ENCODE measurements at regions not wholly inside any gene's neighbourhood (a gene's known extent, or its start where the extent isn't known, plus 50 kb on each side); places are given as distances from the start of the nearest gene placed in this dataset.
A peak's percentile ranks its signal among the peaks of the same experiment; 100 is the strongest.

DNA sequence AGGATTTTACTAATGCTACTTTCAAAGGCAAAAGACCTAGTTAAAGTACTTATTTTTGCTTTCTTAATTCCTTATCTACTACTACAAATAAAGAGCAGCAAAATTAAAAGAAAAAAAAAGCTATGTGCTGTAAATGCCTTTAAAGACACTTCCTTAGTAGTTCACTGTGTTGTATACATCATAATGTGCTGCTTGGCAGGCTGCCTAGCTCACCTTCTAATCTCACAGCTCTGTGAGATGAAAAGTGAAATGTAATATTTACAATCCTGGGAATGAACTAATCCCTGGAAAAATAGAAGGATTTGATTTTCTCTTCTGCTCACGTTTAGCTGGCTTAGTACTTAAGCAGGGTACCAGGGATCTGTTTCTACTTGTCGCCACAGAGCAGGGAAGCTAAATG lies 184.4 kb upstream of the ALG10B start:
- no peak overlapping the region for H2BK12ac ChIP-seq (ENCODE audit: low read length in 2 of 2)
- no peak overlapping the region for H3K27ac ChIP-seq (ENCODE audit: low read length, poor library complexity, severe bottlenecking)
- H3K18ac ChIP-seq (ENCODE audit: low read depth in 1 of 2, low read length in 2 of 2), result no peak overlapping the region
- H2AFZ ChIP-seq (ENCODE audit: low read depth, low read length), result no peak overlapping the region
- no peaks in the 10 kb centered on the region for H3K9me3 ChIP-seq (ENCODE audit: control insufficient read depth, low read length)
- H3K4me3 ChIP-seq (ENCODE audit: insufficient read depth in 1 of 2, low read depth in 1 of 2, low read length in 2 of 2), result no peak overlapping the region
- H2BK120ac ChIP-seq (ENCODE audit: low read depth, low read length), result no peak overlapping the region
- H3K4ac ChIP-seq (ENCODE audit: low read depth in 1 of 2, low read length in 2 of 2), result no peak overlapping the region
- H4K8ac ChIP-seq (ENCODE audit: low read length), result no peak overlapping the region
- WGBS, result 24% methylated on average over 2 of the region's 2 CpGs
- no peak overlapping the region for H3K9ac ChIP-seq (ENCODE audit: low read length)
- no peak overlapping the region for H2BK15ac ChIP-seq (ENCODE audit: low read depth, poor library complexity, severe bottlenecking)
- no peaks in the 10 kb centered on the region for H3K36me3 ChIP-seq (ENCODE audit: control insufficient read depth in 1 of 2, insufficient read depth in 2 of 2, low read depth in 1 of 2, low read length in 2 of 2)
- H2AK5ac ChIP-seq (ENCODE audit: low read length, severe bottlenecking), result no peak overlapping the region
- DNase-seq, result no peak
- no peak overlapping the region for H4K91ac ChIP-seq (ENCODE audit: low read length)
- H3K4me2 ChIP-seq (ENCODE audit: low read length, poor library complexity, severe bottlenecking), result no peak overlapping the region
- H3K27me3 ChIP-seq (ENCODE audit: control insufficient read depth in 1 of 2, insufficient read depth in 1 of 2, low read length in 2 of 2), result no peaks in the 10 kb centered on the region
- H3K79me1 ChIP-seq (replicated peaks; ENCODE audit: low read length, poor library complexity, severe bottlenecking), result no peaks in the 10 kb centered on the region
- no peaks in the 10 kb centered on the region for H3K4me1 ChIP-seq (ENCODE audit: control insufficient read depth, insufficient read depth, low read depth, low read length)
- no peak overlapping the region for H2BK5ac ChIP-seq (ENCODE audit: low read depth, low read length, poor library complexity, severe bottlenecking)
- no peak overlapping the region for H3K23ac ChIP-seq (ENCODE audit: low read length in 2 of 2)
- H3K14ac ChIP-seq (ENCODE audit: low read length in 2 of 2), result no peak overlapping the region

DNA sequence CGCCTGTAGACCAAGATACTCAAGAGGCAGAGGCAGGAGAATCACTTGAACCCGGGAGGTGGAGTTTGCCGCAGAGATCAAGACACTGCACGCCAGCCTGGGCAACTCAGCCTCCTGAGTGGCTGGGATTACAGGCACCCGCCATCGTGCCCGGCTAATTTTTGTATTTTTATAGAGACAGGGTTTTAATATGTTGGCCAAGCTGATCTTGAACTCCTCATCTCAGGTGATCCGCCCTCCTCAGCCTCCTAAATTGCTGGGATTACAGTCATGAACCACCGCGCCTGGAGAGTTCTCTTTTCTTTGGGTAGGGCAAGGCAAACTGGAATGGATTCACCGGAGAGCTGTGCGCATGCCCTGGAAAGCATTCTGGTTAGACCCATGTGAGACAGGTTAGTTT lies 179.3 kb upstream of the ALG10B start:
- Histone ChIP-seq H3K23ac (ENCODE audit: low read length in 2 of 2) (no peak overlapping the region), H3K9me3 (ENCODE audit: control insufficient read depth, low read length) (no peaks in the 10 kb centered on the region), H2AK5ac (ENCODE audit: low read length, severe bottlenecking) (no peak overlapping the region), H3K4me2 (ENCODE audit: low read length, poor library complexity, severe bottlenecking) (no peak overlapping the region), H3K27ac (ENCODE audit: low read length, poor library complexity, severe bottlenecking) (no peak overlapping the region), H2BK5ac (ENCODE audit: low read depth, low read length, poor library complexity, severe bottlenecking) (no peak overlapping the region), H2BK12ac (ENCODE audit: low read length in 2 of 2) (no peak overlapping the region), H3K4me1 (ENCODE audit: control insufficient read depth, insufficient read depth, low read depth, low read length) (peaks cover 3% of the 10 kb centered on the region), H3K36me3 (ENCODE audit: control insufficient read depth in 1 of 2, insufficient read depth in 2 of 2, low read depth in 1 of 2, low read length in 2 of 2) (no peaks in the 10 kb centered on the region), H3K18ac (ENCODE audit: low read depth in 1 of 2, low read length in 2 of 2) (no peak overlapping the region), H3K4ac (ENCODE audit: low read depth in 1 of 2, low read length in 2 of 2) (no peak overlapping the region), H3K4me3 (ENCODE audit: insufficient read depth in 1 of 2, low read depth in 1 of 2, low read length in 2 of 2) (no peak overlapping the region), H4K8ac (ENCODE audit: low read length) (no peak overlapping the region), H3K27me3 (ENCODE audit: control insufficient read depth in 1 of 2, insufficient read depth in 1 of 2, low read length in 2 of 2) (peaks cover 0 to 11% of the 10 kb centered on the region in 2 experiments), H2AFZ (ENCODE audit: low read depth, low read length) (no peak overlapping the region), H3K9ac (ENCODE audit: low read length) (no peak overlapping the region), H2BK15ac (ENCODE audit: low read depth, poor library complexity, severe bottlenecking) (no peak overlapping the region), H3K79me1 (replicated peaks; ENCODE audit: low read length, poor library complexity, severe bottlenecking) (no peaks in the 10 kb centered on the region), H3K14ac (ENCODE audit: low read length in 2 of 2) (no peak overlapping the region), H2BK120ac (ENCODE audit: low read depth, low read length) (no peak overlapping the region), H4K91ac (ENCODE audit: low read length) (no peak overlapping the region)
- DNase-seq, result no peak
- 92% methylated on average over 12 of the region's 12 CpGs for WGBS

DNA sequence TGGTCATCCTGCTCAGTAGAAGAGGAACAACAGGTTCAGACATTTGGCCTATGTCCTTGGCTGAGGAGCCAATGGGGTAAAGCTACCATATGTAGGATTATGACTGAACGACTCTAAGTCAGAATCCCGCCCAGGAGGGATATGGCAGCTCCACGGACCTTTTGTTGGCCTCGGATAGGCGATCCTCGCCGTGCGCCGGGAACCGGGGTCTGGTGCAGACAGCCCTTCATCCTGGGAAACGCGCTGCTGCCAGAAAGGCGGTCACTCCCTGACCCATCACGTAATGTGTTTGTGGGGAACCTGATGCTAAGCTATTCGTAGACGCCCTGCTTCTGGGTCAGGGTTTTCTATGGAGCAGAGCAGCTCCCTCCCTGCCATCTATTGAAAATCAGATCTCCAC lies 178.9 kb upstream of the ALG10B start:
- Histone ChIP-seq H3K4me3 (ENCODE audit: insufficient read depth in 1 of 2, low read depth in 1 of 2, low read length in 2 of 2) (peak overlapping the region in 1 of 2 experiments; percentile 78), H2BK5ac (ENCODE audit: low read depth, low read length, poor library complexity, severe bottlenecking) (no peak overlapping the region), H3K18ac (ENCODE audit: low read depth in 1 of 2, low read length in 2 of 2) (no peak overlapping the region), H3K79me1 (replicated peaks; ENCODE audit: low read length, poor library complexity, severe bottlenecking) (no peaks in the 10 kb centered on the region), H3K4me2 (ENCODE audit: low read length, poor library complexity, severe bottlenecking) (no peak overlapping the region), H3K27ac (ENCODE audit: low read length, poor library complexity, severe bottlenecking) (no peak overlapping the region), H4K91ac (ENCODE audit: low read length) (no peak overlapping the region), H3K14ac (ENCODE audit: low read length in 2 of 2) (no peak overlapping the region), H2AFZ (ENCODE audit: low read depth, low read length) (no peak overlapping the region), H2AK5ac (ENCODE audit: low read length, severe bottlenecking) (no peak overlapping the region), H2BK15ac (ENCODE audit: low read depth, poor library complexity, severe bottlenecking) (no peak overlapping the region), H3K4ac (ENCODE audit: low read depth in 1 of 2, low read length in 2 of 2) (no peak overlapping the region), H3K9ac (ENCODE audit: low read length) (no peak overlapping the region), H3K23ac (ENCODE audit: low read length in 2 of 2) (no peak overlapping the region), H3K9me3 (ENCODE audit: control insufficient read depth, low read length) (no peaks in the 10 kb centered on the region), H4K8ac (ENCODE audit: low read length) (no peak overlapping the region), H3K36me3 (ENCODE audit: control insufficient read depth in 1 of 2, insufficient read depth in 2 of 2, low read depth in 1 of 2, low read length in 2 of 2) (no peaks in the 10 kb centered on the region), H3K4me1 (ENCODE audit: control insufficient read depth, insufficient read depth, low read depth, low read length) (peaks cover 3% of the 10 kb centered on the region), H3K27me3 (ENCODE audit: control insufficient read depth in 1 of 2, insufficient read depth in 1 of 2, low read length in 2 of 2) (peaks cover 0 to 11% of the 10 kb centered on the region in 2 experiments), H2BK120ac (ENCODE audit: low read depth, low read length) (no peak overlapping the region), H2BK12ac (ENCODE audit: low read length in 2 of 2) (no peak overlapping the region)
- DNase-seq, result no peak
- 85% methylated on average over 16 of the region's 16 CpGs for WGBS

DNA sequence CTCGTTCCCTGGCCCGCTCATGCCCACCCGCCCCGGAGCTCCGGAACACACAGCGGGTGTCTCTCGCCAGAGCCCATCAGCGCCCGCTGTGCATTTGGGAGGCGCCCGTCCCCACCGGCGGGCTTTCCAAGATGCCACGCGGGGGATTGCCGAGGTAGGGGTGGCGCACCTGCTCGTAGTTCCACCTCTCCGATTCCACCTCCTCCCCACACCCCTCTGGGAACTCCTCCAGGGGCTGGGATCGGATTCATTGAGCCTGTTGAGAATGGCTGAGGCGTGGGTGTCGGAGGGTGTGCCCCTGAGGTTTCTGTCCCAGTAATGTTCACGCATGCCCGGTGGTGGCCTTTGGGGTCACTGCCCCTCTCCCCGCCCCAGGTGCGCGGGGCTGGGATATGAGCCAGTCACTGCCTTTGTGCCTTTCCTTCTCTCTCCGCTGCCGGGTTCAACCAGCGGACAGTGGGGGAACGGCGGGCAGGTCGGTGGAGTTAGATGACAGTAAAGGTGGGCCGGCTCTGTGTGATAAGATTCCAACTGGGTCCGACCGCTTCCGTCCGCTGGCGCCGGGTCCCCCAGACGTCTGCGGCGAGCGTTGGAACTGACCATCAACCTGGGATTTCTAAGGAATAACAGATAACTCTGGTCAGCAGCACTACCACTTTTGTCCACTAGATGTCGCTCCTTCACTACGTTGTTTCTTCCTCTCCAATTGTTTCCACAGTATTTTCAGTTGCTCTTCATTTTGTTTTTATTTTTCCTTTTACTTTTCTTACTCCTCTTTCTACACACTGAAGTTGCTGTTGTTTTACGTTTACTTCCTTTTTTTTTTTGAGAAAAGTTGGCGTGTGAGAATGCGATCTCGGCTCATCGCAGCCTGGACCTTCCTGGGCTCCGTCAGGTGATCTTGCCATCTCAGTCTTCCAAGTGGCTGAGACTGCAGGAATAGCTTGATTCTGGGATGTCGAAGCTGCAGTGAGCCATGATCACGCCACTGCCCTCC lies 178.1 kb upstream of the ALG10B start:
- Histone ChIP-seq H2BK120ac (ENCODE audit: low read depth, low read length) (no peak overlapping the region), H3K27me3 (ENCODE audit: control insufficient read depth in 1 of 2, insufficient read depth in 1 of 2, low read length in 2 of 2) (peaks cover 0 to 11% of the 10 kb centered on the region in 2 experiments), H3K4me2 (ENCODE audit: low read length, poor library complexity, severe bottlenecking) (no peak overlapping the region), H3K27ac (ENCODE audit: low read length, poor library complexity, severe bottlenecking) (no peak overlapping the region), H2BK12ac (ENCODE audit: low read length in 2 of 2) (no peak overlapping the region), H4K91ac (ENCODE audit: low read length) (no peak overlapping the region), H3K9ac (ENCODE audit: low read length) (peak overlapping the region; percentile 74), H2BK15ac (ENCODE audit: low read depth, poor library complexity, severe bottlenecking) (no peak overlapping the region), H3K18ac (ENCODE audit: low read depth in 1 of 2, low read length in 2 of 2) (no peak overlapping the region), H3K9me3 (ENCODE audit: control insufficient read depth, low read length) (no peaks in the 10 kb centered on the region), H3K4me3 (ENCODE audit: insufficient read depth in 1 of 2, low read depth in 1 of 2, low read length in 2 of 2) (peak overlapping the region in 1 of 2 experiments; percentile 78), H3K4me1 (ENCODE audit: control insufficient read depth, insufficient read depth, low read depth, low read length) (peaks cover 3% of the 10 kb centered on the region), H3K14ac (ENCODE audit: low read length in 2 of 2) (no peak overlapping the region), H3K79me1 (replicated peaks; ENCODE audit: low read length, poor library complexity, severe bottlenecking) (no peaks in the 10 kb centered on the region), H2AFZ (ENCODE audit: low read depth, low read length) (no peak overlapping the region), H3K23ac (ENCODE audit: low read length in 2 of 2) (no peak overlapping the region), H2BK5ac (ENCODE audit: low read depth, low read length, poor library complexity, severe bottlenecking) (no peak overlapping the region), H3K4ac (ENCODE audit: low read depth in 1 of 2, low read length in 2 of 2) (no peak overlapping the region), H2AK5ac (ENCODE audit: low read length, severe bottlenecking) (no peak overlapping the region), H4K8ac (ENCODE audit: low read length) (no peak overlapping the region), H3K36me3 (ENCODE audit: control insufficient read depth in 1 of 2, insufficient read depth in 2 of 2, low read depth in 1 of 2, low read length in 2 of 2) (no peaks in the 10 kb centered on the region)
- 73% methylated on average over 49 of the region's 54 CpGs for WGBS
- DNase-seq, result peak; percentile 53

Data from mesenchymal stem cell (in vitro differentiated cells and primary cell).